ENCODE measurements at regions not wholly inside any gene's neighbourhood (a gene's known extent, or its start where the extent isn't known, plus 50 kb on each side); places are given as distances from the start of the nearest gene placed in this dataset.

DNA sequence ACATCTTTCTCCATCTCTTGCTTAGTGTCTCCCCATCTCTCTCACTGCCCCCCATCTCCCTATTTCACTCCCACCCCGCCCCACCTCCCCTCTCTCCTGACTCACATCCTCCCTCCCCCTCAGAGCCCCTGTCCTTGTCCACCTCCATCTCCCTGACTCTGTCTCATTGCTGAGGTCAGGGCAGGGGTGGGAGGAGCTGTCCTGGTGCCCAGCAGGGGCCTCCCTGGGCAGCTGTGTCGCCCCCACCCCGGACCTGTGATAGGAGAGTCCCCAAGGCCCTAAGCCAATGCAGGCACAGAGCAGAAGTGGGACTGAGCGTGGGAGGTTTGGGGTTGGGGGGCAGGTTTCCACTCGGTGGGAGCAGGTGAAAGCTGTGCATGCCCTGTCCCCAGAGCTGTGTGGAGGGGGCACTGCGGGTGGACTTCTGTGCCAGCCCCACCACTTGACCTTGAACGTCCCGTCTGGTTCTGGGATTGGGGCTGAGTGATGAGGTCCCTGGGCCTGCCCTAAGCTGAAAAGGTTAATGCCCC lies 210.8 kb downstream of the TBC1D2B start:
- DNase-seq (ENCODE audit: low spot score), result no peak
- TF ChIP-seq, protein P1, sequence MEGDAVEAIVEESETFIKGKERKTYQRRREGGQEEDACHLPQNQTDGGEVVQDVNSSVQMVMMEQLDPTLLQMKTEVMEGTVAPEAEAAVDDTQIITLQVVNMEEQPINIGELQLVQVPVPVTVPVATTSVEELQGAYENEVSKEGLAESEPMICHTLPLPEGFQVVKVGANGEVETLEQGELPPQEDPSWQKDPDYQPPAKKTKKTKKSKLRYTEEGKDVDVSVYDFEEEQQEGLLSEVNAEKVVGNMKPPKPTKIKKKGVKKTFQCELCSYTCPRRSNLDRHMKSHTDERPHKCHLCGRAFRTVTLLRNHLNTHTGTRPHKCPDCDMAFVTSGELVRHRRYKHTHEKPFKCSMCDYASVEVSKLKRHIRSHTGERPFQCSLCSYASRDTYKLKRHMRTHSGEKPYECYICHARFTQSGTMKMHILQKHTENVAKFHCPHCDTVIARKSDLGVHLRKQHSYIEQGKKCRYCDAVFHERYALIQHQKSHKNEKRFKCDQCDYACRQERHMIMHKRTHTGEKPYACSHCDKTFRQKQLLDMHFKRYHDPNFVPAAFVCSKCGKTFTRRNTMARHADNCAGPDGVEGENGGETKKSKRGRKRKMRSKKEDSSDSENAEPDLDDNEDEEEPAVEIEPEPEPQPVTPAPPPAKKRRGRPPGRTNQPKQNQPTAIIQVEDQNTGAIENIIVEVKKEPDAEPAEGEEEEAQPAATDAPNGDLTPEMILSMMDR (IDR thresholded peaks at IDR 0.05), result no peak
- no peak for ATAC-seq (ENCODE audit: low FRiP score)

DNA sequence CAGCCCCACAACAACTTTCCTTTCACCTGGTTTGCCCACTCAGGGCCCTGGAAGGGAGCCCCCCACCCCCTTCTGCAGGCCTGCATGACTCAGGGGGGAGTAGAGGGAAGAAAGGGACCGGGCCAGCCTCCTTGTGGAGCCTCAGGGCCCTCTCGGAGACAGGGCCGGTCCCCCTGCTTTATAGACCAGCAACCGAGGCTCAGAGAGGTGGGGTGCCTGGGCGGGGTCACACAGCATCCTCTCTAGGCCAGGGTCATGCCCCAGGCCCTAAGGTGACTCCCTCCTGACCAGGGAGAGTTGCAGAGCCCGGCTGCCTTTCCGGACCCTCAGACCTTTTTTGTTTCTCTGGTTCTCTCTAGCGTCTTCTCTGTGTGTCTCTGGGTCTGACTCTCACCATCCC lies 211.3 kb downstream of the TBC1D2B start:
- ATAC-seq (ENCODE audit: low FRiP score) (no peak), DNase-seq (ENCODE audit: low spot score) (no peak)
- TF ChIP-seq, protein P1 (IDR thresholded peaks at IDR 0.05), result no peak

DNA sequence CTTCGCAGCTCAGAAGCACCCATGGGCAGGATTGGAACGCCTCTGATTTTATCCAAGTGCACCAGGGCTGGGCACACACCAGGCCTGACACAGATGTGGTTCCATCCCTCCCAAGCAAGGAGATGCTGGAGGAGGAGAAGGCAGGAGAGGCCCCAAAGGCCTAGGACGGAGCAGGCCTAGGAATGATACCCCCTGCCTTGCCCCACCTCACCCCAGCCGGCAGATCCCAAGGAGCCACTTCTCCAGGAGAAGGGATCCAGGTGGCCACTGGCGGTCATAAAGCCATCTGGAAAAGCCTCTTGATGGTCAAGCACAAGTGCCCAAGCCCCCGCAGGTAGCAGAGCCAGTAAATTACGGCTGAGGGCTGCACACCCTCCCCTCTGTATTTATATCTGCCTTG lies 211.8 kb downstream of the TBC1D2B start:
- no peak for ATAC-seq (ENCODE audit: low FRiP score)
- no peak for DNase-seq (ENCODE audit: low spot score)
- TF ChIP-seq, protein P1 (IDR thresholded peaks at IDR 0.05), result no peak

DNA sequence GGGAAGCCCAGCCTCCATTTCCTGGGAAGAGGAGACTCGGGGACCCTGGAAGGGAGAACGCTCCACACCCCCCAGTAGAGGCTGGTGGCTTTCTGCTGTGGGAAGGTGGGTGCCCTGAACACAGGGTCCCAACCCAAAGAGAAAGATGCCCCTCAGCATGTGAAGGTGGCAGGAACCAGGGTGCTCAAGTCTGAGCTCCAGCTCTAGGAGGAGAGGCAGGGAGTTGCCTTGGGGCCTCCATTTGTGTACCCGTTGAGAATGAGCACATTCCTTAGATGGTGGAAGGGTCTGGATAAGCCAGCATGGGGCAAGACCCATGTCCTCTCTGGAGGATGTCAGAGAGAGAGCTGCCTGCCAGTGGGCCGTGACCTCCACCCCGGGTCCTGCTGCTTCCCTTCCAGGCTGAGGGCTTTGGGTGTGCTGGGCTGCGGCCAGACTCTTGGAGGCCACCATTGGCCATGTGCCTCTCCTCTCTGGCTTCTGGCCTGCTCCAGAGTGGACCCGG lies 212.4 kb downstream of the TBC1D2B start:
- ATAC-seq (ENCODE audit: low FRiP score) (no peak), DNase-seq (ENCODE audit: low spot score) (no peak)
- TF ChIP-seq, protein P1 (IDR thresholded peaks at IDR 0.05), result no peak

DNA sequence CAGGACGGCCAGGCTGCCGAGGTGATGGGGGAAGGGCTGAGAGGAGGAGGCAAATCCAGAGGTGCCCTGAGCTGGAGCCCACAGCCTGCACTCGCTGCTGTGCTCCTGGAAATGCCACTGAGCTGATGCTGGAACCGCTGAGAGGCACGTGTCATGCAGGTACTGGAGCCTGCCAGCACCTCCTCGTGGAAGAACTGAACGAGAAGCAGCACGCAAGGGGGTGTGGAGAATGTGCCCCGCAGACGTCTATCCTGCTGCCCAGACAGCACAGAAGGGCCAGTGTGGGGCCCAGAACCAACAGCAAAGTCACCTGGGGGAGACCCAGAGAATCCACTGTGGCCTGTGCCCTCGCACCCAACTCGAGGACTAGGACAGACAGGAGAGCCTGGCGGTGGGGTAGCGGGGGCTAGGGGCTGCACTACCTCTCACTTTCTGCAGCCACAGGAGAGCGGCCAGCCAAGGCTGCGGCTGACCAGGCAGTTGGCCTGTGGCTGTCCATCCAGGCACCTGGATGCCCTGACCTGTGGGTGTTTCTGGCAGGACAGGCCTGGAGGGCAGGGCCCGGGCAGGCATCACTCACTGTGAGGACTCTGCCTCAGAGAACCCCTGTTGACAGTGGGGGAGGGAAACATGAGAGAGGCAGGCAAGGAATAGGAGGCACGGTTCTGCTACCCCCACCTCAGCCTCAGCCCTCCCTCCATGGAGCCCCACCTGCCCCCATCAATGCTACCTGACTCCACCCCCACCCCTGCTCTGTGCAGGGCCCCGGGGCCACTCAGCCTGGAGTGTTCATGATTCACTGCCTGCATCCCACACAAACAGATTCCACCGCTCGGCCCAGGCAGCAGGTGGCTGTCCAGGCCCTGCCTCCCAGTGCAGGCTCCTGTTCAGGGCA lies 213.1 kb downstream of the TBC1D2B start:
- TF ChIP-seq, protein P1 (IDR thresholded peaks at IDR 0.05), result no peak
- DNase-seq (ENCODE audit: low spot score) (no peak), ATAC-seq (ENCODE audit: low FRiP score) (no peak)

DNA sequence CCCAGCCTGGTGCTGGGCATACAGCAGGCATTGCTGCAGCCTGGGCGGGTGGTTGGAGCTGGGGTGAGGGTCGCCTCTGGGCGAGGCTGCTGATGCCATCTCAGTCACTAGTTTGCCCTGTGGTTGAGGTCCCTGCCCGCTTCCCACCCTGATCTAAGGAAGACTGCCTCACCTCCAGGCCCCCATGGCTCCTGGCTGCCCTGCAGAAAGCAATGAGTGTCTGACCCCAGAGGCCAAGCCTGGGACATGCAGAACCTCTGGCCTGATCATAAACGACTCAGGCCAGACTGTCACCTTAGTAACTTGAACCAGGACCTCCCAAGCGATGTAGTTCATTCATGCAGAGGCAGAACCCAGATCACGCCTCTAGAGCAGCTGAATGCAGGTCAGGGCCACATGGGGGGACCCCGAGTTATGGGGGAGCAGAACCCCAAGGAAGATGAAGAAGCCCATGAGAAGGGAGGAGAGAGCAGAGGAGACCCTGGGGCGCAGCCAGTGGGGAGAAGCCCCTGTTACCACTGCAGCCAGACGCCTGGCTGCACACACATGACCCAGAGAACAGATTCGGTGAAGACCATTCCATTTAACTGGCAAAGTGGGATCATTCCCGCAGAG lies 213.9 kb downstream of the TBC1D2B start:
- ATAC-seq (ENCODE audit: low FRiP score), result no peak
- TF ChIP-seq, protein P1 (IDR thresholded peaks at IDR 0.05), result no peak
- no peak for DNase-seq (ENCODE audit: low spot score)
